ENCODE measurements at regions not wholly inside any gene's neighbourhood (a gene's known extent, or its start where the extent isn't known, plus 50 kb on each side); places are given as distances from the start of the nearest gene placed in this dataset.

GRCh38 chr17:59469786-59470485 lies 95.5 kb upstream of the DHX40 start (continued):
- TF ChIP-seq KIAA2018 (CRISPR knock-in tag; IDR thresholded peaks at IDR 0.05; ENCODE audit: borderline replicate concordance) (no peak), SMARCE1 (IDR thresholded peaks at IDR 0.05; ENCODE audit: borderline replicate concordance) (no peak), SMAD1 (CRISPR knock-in tag; IDR thresholded peaks at IDR 0.05; ENCODE audit: borderline replicate concordance, low read depth) (no peak; the same call in 1 of the 2 replicates), ZNF614 (CRISPR knock-in tag; IDR thresholded peaks at IDR 0.05; ENCODE audit: borderline replicate concordance) (peak; percentile 100), REXO4 (CRISPR knock-in tag; IDR thresholded peaks at IDR 0.05; ENCODE audit: borderline replicate concordance) (no peak), CCAR2 (optimal IDR thresholded peaks at IDR 0.05; ENCODE audit: low read depth, low read length) (no peak), ZNF615 (CRISPR knock-in tag; IDR thresholded peaks at IDR 0.05; ENCODE audit: borderline replicate concordance) (no peak), CHD4 (IDR thresholded peaks at IDR 0.05; ENCODE audit: borderline replicate concordance, low read length) (peak; percentile 75; the same call in 1 of the 2 replicates), TAF1 (CRISPR knock-in tag; IDR thresholded peaks at IDR 0.05) (no peak), ZNF280B (CRISPR knock-in tag; IDR thresholded peaks at IDR 0.05; ENCODE audit: borderline replicate concordance) (no peak), NFYC (CRISPR knock-in tag; IDR thresholded peaks at IDR 0.05) (peak; percentile 49), HMGXB4 (CRISPR knock-in tag; IDR thresholded peaks at IDR 0.05; ENCODE audit: borderline replicate concordance in 1 of 2, low read depth in 1 of 2) (peak; percentile 69 to 75; a peak in 2 of 4 replicates), ZEB1 (IDR thresholded peaks at IDR 0.05; ENCODE audit: insufficient replicate concordance, low read depth) (peak; percentile 90), ARID2 (CRISPR knock-in tag; IDR thresholded peaks at IDR 0.05; ENCODE audit: borderline replicate concordance) (0 out of 2 replicates have a peak, but pooled peaks have one; percentile 9), FOXO1 (CRISPR knock-in tag; IDR thresholded peaks at IDR 0.05) (peak; percentile 99), GLI4 (CRISPR knock-in tag; IDR thresholded peaks at IDR 0.05; ENCODE audit: borderline replicate concordance) (no peak), KLF15 (CRISPR knock-in tag; IDR thresholded peaks at IDR 0.05; ENCODE audit: borderline replicate concordance) (no peak), KLF6 (CRISPR knock-in tag; IDR thresholded peaks at IDR 0.05) (no peak)
